ENCODE measurements at regions not wholly inside any gene's neighbourhood (a gene's known extent, or its start where the extent isn't known, plus 50 kb on each side); places are given as distances from the start of the nearest gene placed in this dataset.

DNA sequence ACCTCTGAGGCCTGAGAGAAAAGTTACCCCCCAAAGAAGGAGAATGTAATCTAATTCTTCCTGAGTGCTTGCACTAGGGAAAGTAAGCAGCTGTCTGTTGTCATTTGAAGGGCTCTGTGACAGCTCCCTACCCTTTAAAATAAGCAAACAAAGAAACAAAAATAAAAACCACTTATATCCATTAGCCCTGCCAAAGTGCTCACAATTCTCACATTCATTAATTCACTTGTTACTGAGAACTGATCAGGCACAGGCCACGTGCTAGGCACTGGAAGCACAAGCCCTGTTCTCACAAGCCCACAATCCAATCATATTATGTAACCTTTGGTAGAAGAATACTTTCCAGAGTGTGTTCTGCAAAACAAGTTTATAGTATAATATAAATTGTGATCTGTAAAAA, 199.4 kb downstream of the ZC3H11B start:
- no peak for TF ChIP-seq EZH2phosphoT487 (IDR thresholded peaks at IDR 0.05; ENCODE audit: borderline replicate concordance, low read length)
- TF ChIP-seq, protein P1, sequence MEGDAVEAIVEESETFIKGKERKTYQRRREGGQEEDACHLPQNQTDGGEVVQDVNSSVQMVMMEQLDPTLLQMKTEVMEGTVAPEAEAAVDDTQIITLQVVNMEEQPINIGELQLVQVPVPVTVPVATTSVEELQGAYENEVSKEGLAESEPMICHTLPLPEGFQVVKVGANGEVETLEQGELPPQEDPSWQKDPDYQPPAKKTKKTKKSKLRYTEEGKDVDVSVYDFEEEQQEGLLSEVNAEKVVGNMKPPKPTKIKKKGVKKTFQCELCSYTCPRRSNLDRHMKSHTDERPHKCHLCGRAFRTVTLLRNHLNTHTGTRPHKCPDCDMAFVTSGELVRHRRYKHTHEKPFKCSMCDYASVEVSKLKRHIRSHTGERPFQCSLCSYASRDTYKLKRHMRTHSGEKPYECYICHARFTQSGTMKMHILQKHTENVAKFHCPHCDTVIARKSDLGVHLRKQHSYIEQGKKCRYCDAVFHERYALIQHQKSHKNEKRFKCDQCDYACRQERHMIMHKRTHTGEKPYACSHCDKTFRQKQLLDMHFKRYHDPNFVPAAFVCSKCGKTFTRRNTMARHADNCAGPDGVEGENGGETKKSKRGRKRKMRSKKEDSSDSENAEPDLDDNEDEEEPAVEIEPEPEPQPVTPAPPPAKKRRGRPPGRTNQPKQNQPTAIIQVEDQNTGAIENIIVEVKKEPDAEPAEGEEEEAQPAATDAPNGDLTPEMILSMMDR (conservative IDR thresholded peaks at IDR 0.05; ENCODE audit: low read depth, low read length) = no peak

All from PC-3 (cell line).